GM21526 (cell line): ENCODE measurements at regions not wholly inside any gene's neighbourhood (a gene's known extent, or its start where the extent isn't known, plus 50 kb on each side); places are given as distances from the start of the nearest gene placed in this dataset.
"Not testable (repeated sequence)": the region's sequence is repeated elsewhere in the genome, so short reads cannot be mapped to it uniquely, and the experiment has no call there.

ENCODE experiments used
- ATAC-seq: cut with Tn5 transposase; IDR thresholded peaks from one replicate; pipeline ENCODE4 v1.9.1; 2021; ENCODE audit warnings: moderate library complexity; ENCODE audit not compliant: unreplicated experiment, low FRiP score

- no peak for ATAC-seq
Observed at GRCh38 chr2:7618031-7618430, 700.8 kb downstream of the RNF144A start.

GRCh38 chr2:7619203-7619970 is 702.2 kb downstream of the RNF144A start:
- no peak for ATAC-seq

GRCh38 chr2:7620255-7620654 is 703.0 kb downstream of the RNF144A start:
- no peak for ATAC-seq

GRCh38 chr2:7621018-7621814 is 704.0 kb downstream of the RNF144A start:
- no peak for ATAC-seq

- ATAC-seq: peak; percentile 76
Observed at GRCh38 chr2:7625392-7626138, 708.4 kb downstream of the RNF144A start.

DNA sequence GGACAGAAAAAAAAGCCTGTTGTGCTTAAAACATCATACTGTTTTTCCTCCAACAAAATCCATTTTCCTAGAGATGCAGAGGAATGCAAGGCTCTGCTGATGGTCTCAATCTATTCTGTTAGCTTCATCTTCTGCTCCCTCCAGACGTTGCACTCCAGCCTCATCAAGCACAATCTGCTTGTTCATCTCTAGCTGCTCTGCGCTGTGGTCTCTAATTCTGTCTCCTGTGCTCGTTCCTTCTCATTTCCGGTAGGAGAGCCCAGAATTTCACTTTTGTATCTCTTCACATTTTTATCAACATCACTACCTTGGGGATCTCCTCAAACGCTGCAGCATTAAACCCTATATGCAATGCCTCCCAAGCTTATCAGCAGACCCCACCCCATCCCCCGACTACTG is 708.9 kb downstream of the RNF144A start:
- ATAC-seq: no peak

GRCh38 chr2:7627583-7627982 is 710.4 kb downstream of the RNF144A start:
- no peak for ATAC-seq

DNA sequence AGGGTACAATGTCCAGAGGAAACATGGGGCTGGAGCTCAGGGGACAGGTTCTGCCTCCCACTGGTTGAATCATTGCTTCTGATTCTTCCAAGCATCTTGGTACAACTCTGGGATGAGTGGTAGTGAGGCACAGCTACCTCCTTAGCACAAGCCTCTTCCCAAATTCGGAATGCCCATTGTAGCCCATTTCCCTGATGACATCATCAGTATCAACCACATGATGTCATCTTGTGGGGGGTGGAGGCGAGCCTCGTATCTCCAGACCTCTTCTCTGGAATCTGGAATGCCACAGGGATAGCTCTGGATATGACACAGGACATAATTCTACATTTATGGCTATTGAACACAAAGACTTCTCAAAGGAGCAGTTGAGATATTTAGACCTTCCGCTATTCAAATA is 715.2 kb downstream of the RNF144A start:
- no peak for ATAC-seq

DNA sequence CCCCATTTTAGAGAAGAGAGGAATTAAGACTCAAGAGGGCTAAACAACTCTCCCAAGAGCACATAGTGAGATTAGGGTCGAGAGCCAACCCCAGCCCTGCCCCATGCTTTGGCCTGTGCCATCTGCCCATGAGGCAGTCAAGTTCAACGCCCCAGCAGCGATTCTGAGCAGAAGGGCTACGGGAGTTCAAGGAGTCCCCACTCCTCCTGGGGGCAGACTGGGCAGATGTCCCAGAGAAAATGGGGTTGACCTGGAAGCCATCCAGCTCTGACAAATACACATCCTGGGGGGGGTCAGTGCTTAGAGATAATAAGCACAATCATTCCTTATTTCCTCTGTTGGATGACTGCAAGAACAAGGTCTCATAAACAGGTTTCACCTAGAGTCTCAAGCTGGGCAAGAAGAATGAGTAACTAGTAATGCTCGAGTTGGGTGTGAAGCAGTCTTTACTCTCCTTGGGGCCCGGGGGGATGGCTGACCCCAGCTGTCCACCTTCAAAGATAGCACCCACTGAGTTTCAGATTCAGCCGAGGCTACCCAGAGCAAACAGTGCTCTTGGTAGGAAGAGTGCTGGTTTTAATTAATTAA is 716.4 kb downstream of the RNF144A start:
- no peak for ATAC-seq

DNA sequence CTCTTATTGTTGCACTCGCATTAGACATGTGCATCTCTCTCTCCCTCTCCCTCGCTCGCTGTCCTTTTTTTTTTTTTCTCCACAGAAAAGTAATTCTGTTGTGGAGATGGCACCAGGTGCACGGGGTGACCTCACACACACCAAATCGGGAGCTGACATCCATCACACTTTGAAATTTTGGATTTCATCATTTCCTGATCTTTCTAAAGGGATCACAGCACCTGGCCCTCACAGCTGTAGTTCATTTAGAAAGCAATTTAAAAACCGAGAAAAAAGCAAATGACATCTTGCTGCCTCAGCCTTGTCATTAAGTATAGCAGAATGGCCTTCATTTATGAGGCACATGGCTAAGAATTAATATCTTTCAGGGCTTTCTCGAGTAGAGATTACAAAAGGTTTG is 717.2 kb downstream of the RNF144A start:
- no peak for ATAC-seq

GRCh38 chr2:7639476-7639875 is 722.3 kb downstream of the RNF144A start:
- ATAC-seq: no peak

GRCh38 chr2:7641272-7641671 is 724.1 kb downstream of the RNF144A start:
- not testable (repeated sequence) for ATAC-seq

GRCh38 chr2:7646024-7646423 is 728.8 kb downstream of the RNF144A start:
- no peak for ATAC-seq

DNA sequence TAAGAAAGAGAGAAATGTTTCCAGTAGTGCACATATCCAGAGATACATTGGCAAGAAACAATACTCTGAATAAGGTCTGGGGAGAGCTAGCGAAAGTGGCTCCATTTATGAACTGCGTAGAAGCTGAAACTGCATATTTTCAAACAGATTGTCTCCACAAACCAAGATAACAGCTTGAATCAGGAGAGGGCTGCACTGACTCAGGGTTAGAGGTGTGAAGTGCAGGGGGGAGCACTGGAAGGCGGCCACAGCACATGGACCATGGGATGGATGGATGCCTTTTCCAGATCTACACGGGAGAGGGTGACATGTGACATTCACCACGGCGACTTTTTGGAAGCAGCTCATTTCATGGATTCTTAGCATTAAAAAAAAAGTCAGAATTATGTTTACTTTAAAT is 729.4 kb downstream of the RNF144A start:
- ATAC-seq: no peak

DNA sequence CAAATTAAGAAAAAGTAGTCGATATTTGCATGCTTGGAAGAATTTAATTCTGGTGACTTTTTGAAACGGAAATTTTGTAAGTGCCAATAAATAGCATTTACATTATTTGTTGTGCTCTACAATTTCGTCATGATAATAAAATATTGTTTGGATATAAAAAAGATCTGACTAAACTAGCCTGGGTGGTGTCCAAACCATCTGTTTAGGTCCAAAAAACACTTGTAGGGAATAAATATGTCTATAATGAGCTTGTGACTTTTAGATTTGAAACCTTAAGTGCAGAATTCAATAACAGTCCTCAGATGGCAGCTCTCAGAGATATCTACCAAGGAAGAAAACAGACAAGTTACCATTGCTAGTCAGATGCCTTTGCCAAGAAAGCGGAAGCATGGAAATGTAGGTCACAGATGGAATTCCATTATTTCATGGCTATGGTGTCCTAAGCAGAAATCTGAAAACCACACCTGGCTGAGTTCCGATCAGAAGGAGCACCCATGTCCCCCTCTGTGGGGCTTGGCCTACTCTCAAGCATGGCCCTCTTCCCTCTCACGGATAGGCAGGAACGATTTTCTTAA is 731.1 kb downstream of the RNF144A start:
- ATAC-seq: no peak

DNA sequence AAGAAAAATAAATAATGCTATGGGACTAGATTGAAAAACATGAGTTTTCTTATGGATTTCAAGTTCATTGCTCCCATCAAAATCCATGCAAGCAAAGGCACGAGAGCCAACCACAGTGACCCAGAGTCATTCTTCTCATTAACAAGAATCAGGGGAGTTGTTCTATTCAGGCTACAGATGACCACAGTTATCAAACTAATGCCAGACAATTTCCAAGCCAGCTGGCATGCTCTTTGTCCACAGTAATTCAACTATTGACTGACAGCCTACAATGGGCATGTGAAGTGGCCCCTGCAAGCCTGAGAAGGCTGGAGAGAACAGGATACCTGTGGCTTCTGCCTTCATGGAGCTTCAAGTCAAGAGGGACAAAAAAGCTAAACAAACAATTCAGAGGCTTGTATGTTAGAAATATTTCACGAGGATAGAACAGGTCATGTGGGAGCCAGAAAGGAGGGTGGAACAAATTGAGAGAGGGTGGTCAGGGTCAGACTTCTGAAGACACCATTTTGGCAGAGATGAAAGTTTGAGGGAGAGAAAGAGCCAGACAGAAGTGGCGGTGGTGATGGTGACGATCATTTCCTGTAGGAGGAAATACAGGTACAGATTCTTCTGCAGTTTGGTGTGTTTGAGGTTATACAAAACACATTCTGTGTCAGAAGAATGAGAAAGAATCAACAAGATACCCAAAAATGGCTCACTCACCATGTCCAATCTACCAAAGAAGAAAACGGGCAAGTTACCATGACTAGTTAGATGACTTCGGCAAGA is 732.4 kb downstream of the RNF144A start:
- no peak for ATAC-seq

- ATAC-seq: no peak
Observed at GRCh38 chr2:7653617-7654016, 736.4 kb downstream of the RNF144A start.

GRCh38 chr2:7655629-7656028 is 738.4 kb downstream of the RNF144A start:
- ATAC-seq: no peak

DNA sequence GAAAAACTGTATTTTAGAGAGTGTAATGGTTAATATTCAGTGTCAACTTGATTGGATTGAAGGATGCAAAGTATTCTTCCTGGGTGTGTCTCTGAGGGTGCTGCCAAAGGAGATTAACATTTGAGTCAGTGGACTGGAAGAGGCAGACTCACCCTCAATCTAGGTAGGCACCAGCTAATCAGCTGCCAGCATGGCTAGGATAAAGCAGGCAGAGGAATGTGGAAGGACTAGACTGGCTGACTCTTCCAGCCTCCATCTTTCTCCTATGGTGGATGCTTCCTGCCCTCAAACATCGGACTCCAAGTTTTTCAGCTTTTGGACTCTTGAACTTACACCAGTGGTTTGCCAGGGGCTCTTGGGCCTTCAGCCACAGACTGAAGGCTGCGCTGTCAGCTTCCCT is 740.3 kb downstream of the RNF144A start:
- ATAC-seq: not testable (repeated sequence)

DNA sequence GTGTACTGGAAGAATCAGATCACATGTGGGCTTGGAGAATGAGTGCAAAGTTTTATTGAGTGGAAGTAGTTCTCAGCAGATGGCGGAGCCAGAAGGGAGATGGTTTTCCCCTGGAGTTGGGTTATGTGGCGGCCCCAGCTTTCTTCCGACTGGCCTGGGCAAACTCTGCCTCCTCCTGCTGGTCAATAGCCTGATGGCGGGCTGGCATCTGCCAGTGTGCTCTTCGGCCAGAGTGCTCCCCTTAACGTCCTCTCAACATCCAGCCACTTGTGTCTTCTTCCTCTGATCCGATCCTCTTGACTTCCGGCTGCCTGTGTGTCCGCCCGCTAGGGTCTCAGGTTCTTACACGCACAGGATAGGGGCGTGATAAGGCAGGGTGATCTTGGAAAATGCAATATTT is 741.3 kb downstream of the RNF144A start:
- ATAC-seq: no peak
